ENCODE measurements at regions not wholly inside any gene's neighbourhood (a gene's known extent, or its start where the extent isn't known, plus 50 kb on each side); places are given as distances from the start of the nearest gene placed in this dataset.
"Not testable (repeated sequence)": the region's sequence is repeated elsewhere in the genome, so short reads cannot be mapped to it uniquely, and the experiment has no call there.

- no peak for DNase-seq (ENCODE audit: low read depth)
These were observed 150.6 kb upstream of the UBE2E3 start for GRCh38 chr2:180829836-180830235.

GRCh38 chr2:180829261-180829660, 151.1 kb upstream of the UBE2E3 start:
- no peak for DNase-seq (ENCODE audit: low read depth)

- DNase-seq (ENCODE audit: low read depth): no peak
These were observed 151.6 kb upstream of the UBE2E3 start for GRCh38 chr2:180828756-180829155.

GRCh38 chr2:180823546-180824141, 156.8 kb upstream of the UBE2E3 start:
- DNase-seq (ENCODE audit: low read depth): no peak

- DNase-seq (ENCODE audit: low read depth): no peak
These were observed 161.3 kb upstream of the UBE2E3 start for GRCh38 chr2:180819106-180819505.

GRCh38 chr2:180818700-180819099, 161.7 kb upstream of the UBE2E3 start:
- DNase-seq (ENCODE audit: low read depth): not testable (repeated sequence)

GRCh38 chr2:180799141-180799540, 181.3 kb upstream of the UBE2E3 start:
- DNase-seq (ENCODE audit: low read depth): no peak

- no peak for DNase-seq (ENCODE audit: low read depth)
These were observed 189.5 kb upstream of the UBE2E3 start for GRCh38 chr2:180790891-180791290.

GRCh38 chr2:180787330-180787729, 193.1 kb upstream of the UBE2E3 start:
- no peak for DNase-seq (ENCODE audit: low read depth)

- no peak for DNase-seq (ENCODE audit: low read depth)
These were observed 199.1 kb upstream of the UBE2E3 start for GRCh38 chr2:180781276-180781675.

GRCh38 chr2:180778291-180778690, 202.1 kb upstream of the UBE2E3 start:
- no peak for DNase-seq (ENCODE audit: low read depth)

- no peak for DNase-seq (ENCODE audit: low read depth)
These were observed 203.5 kb upstream of the UBE2E3 start for GRCh38 chr2:180776921-180777320.

GRCh38 chr2:180775711-180776110, 204.7 kb upstream of the UBE2E3 start:
- DNase-seq (ENCODE audit: low read depth): no peak

GRCh38 chr2:180765316-180765715, 215.1 kb upstream of the UBE2E3 start:
- not testable (repeated sequence) for DNase-seq (ENCODE audit: low read depth)

GRCh38 chr2:180763263-180763989, 217.0 kb upstream of the UBE2E3 start:
- no peak for DNase-seq (ENCODE audit: low read depth)

GRCh38 chr2:180761224-180761623, 219.2 kb upstream of the UBE2E3 start:
- DNase-seq (ENCODE audit: low read depth): no peak

GRCh38 chr2:180759631-180760030, 220.8 kb upstream of the UBE2E3 start:
- DNase-seq (ENCODE audit: low read depth): no peak

- DNase-seq (ENCODE audit: low read depth): no peak
These were observed 226.3 kb upstream of the UBE2E3 start for GRCh38 chr2:180753809-180754761.

- no peak for DNase-seq (ENCODE audit: low read depth)
These were observed 229.0 kb upstream of the UBE2E3 start for GRCh38 chr2:180751306-180751920.

- no peak for DNase-seq (ENCODE audit: low read depth)
These were observed 232.7 kb upstream of the UBE2E3 start for GRCh38 chr2:180747728-180748127.

- DNase-seq (ENCODE audit: low read depth): no peak
These were observed 237.0 kb upstream of the UBE2E3 start for GRCh38 chr2:180743401-180743800.

- no peak for DNase-seq (ENCODE audit: low read depth)
These were observed 237.6 kb upstream of the UBE2E3 start for GRCh38 chr2:180742801-180743200.

All from CMK (cell line).